Stomach (tissue), 8 donors: ENCODE measurements at regions not wholly inside any gene's neighbourhood (a gene's known extent, or its start where the extent isn't known, plus 50 kb on each side); places are given as distances from the start of the nearest gene placed in this dataset.
"Not testable (repeated sequence)": the region's sequence is repeated elsewhere in the genome, so short reads cannot be mapped to it uniquely, and the experiment has no call there.

Source experiments
- DNase-seq, 2 donors: peaks; one replicate each; pipeline versions ENCODE4 v3.0.0 to v3.0.0-alpha.2; 2013 to 2019
- H3K27ac ChIP-seq, 5 donors: fragments of 200-600 bp in 4 of 5; sonication (generic) in 4 of 5; one replicate each; pipeline ENCODE4 v1.5.1; 2013 to 2019; ENCODE audit warnings: mild to moderate bottlenecking in 1 of 5, moderate library complexity in 1 of 5
- H3K27me3 ChIP-seq, 3 donors: fragments of 200-600 bp; sonication (generic); one replicate each; pipeline ENCODE4 v1.5.1; 2017 to 2019; ENCODE audit warnings: mixed run types in 1 of 3
- H3K36me3 ChIP-seq, 4 donors: fragments of 200-600 bp; sonication (generic); 1 replicate in 3 of 4; 2 replicates in 1 of 4; pipeline ENCODE4 v1.5.1; 2016 to 2019
- H3K4me1 ChIP-seq, 4 donors: fragments of 200-600 bp; sonication (generic); one replicate each; pipeline ENCODE4 v1.5.1; 2016 to 2019
- H3K4me3 ChIP-seq, 4 donors: fragments of 200-600 bp; sonication (generic) in 3 of 4; one replicate each; pipeline ENCODE4 v1.5.1; 2016 to 2019; ENCODE audit warnings: mild to moderate bottlenecking in 1 of 4
- H3K9me3 ChIP-seq, 4 donors: fragments of 200-600 bp; sonication (generic); one replicate each; pipeline ENCODE4 v1.5.1; 2016 to 2019
- CTCF ChIP-seq, 7 experiments: fragments of 450-650 bp in 4 of 7; fragments of 200-600 bp in 3 of 7; sonication (generic) in 3 of 7; IDR thresholded peaks; one replicate each; pipeline ENCODE4 v1.5.1; 2016 to 2019; ENCODE audit warnings: antibody characterized with exemption in 7 of 7, control low read depth in 2 of 7, mild to moderate bottlenecking in 1 of 7
- EP300 ChIP-seq: sonication (generic); formaldehyde crosslinking; IDR thresholded peaks from one replicate; pipeline ENCODE4 v1.6.1; 2017; ENCODE audit warnings: antibody characterized with exemption
- POLR2A ChIP-seq, 4 donors: fragments of 450-650 bp; IDR thresholded peaks; one replicate each; pipeline ENCODE4 v1.6.1; 2016; ENCODE audit warnings: antibody characterized with exemption in 4 of 4, control low read depth in 2 of 4, mild to moderate bottlenecking in 1 of 4, moderate library complexity in 1 of 4
- POLR2AphosphoS5 ChIP-seq, 3 donors: sonication (generic); formaldehyde crosslinking; IDR thresholded peaks; one replicate each; pipeline ENCODE4 v1.6.1; 2016; ENCODE audit warnings: antibody characterized with exemption in 3 of 3
- WGBS, 5 donors: extraction: QIAGEN DNeasy Blood & Tissue Kit in 3 of 5; methylation state at CpG; one replicate each; pipeline versions ENCODE4 v1.1.5 to v1.1.7; 2013 to 2018; 5-methylcytosine and 5-hydroxymethylcytosine counted together
- intact Hi-C: fragments of 100-400 bp; cut with DNase I; formaldehyde crosslinking; loops from one replicate; pipeline ENCODE4 v1.15.1; 2023; ENCODE audit warnings: low total_unique reads
- donor health status: healthy with polysubstance abuse.
- donor health status: Bipolar disorder and iron deficiency.
- donor health status: healthy.

- H3K27ac ChIP-seq: no peak overlapping the region
- intact Hi-C loops: no loop called here
- no peaks in the 10 kb centered on the region for H3K4me1 ChIP-seq
- no peak overlapping the region for H3K4me3 ChIP-seq
- H3K27me3 ChIP-seq: peaks cover 0 to 56% (median 0%) of the 10 kb centered on the region in 3 donors
- H3K9me3 ChIP-seq: no peaks in the 10 kb centered on the region
- no peak for DNase-seq
- H3K36me3 ChIP-seq: no peaks in the 10 kb centered on the region
- WGBS, 5 donors: 47 to 63% (median 54%) methylated on average over 8 to 11 of the region's 11 CpGs
- TF ChIP-seq CTCF (IDR thresholded peaks at IDR 0.05) (no peak), EP300 (no peak), POLR2AphosphoS5 (IDR thresholded peaks at IDR 0.05) (no peak), POLR2A (IDR thresholded peaks at IDR 0.05) (no peak)
These were observed 520.8 kb downstream of the PTPRU start for GRCh38 chr1:29756901-29757725.

GRCh38 chr1:29756498-29756897 is 520.2 kb downstream of the PTPRU start:
- H3K4me3 ChIP-seq: no peak overlapping the region
- no peak for DNase-seq
- 70 to 79% (median 77%) methylated on average over 5 of the region's 5 CpGs for WGBS, 5 donors
- intact Hi-C loops: no loop called here
- no peaks in the 10 kb centered on the region for H3K4me1 ChIP-seq
- H3K27ac ChIP-seq: no peak overlapping the region
- no peak for TF ChIP-seq EP300
- no peak for TF ChIP-seq CTCF (IDR thresholded peaks at IDR 0.05)
- no peak for TF ChIP-seq POLR2A (IDR thresholded peaks at IDR 0.05)
- no peak for TF ChIP-seq POLR2AphosphoS5 (IDR thresholded peaks at IDR 0.05)
- H3K9me3 ChIP-seq: no peaks in the 10 kb centered on the region
- no peaks in the 10 kb centered on the region for H3K36me3 ChIP-seq
- peaks cover 0 to 58% (median 0%) of the 10 kb centered on the region in 3 donors for H3K27me3 ChIP-seq

GRCh38 chr1:29756085-29756484 is 519.8 kb downstream of the PTPRU start:
- H3K36me3 ChIP-seq: no peaks in the 10 kb centered on the region
- H3K4me1 ChIP-seq: no peaks in the 10 kb centered on the region
- H3K27me3 ChIP-seq: peaks cover 0 to 54% (median 0%) of the 10 kb centered on the region in 3 donors
- H3K4me3 ChIP-seq: no peak overlapping the region
- 46 to 60% (median 49%) methylated on average over 4 to 5 of the region's 5 CpGs for WGBS, 5 donors
- intact Hi-C loops: no loop called here
- no peaks in the 10 kb centered on the region for H3K9me3 ChIP-seq
- no peak overlapping the region for H3K27ac ChIP-seq
- DNase-seq: no peak
- no peak for TF ChIP-seq CTCF (IDR thresholded peaks at IDR 0.05)
- TF ChIP-seq POLR2AphosphoS5 (IDR thresholded peaks at IDR 0.05): no peak
- TF ChIP-seq POLR2A (IDR thresholded peaks at IDR 0.05): no peak
- TF ChIP-seq EP300: no peak

- H3K27ac ChIP-seq, H3K36me3 ChIP-seq, H3K9me3 ChIP-seq, intact Hi-C loops, DNase-seq, H3K4me1 ChIP-seq, H3K4me3 ChIP-seq: not testable (repeated sequence)
- 64 to 74% (median 70%) methylated on average over 4 to 6 of the region's 6 CpGs; no CpG with 5 or more reads in 1 of the 5 donors for WGBS, 5 donors
- peaks cover 0 to 54% (median 0%) of the 10 kb centered on the region in 3 donors for H3K27me3 ChIP-seq
These were observed 519.2 kb downstream of the PTPRU start for GRCh38 chr1:29755412-29756015.
